DMS53 treated with DMSO at 0.1 percent for 48 hours (cell line): ENCODE measurements at regions not wholly inside any gene's neighbourhood (a gene's known extent, or its start where the extent isn't known, plus 50 kb on each side); places are given as distances from the start of the nearest gene placed in this dataset.

Source experiments
- DNase-seq: peaks from one replicate; lab custom pipeline; 2025; ENCODE audit not compliant: unreplicated experiment; lab: John Stamatoyannopoulos, UW

DNA sequence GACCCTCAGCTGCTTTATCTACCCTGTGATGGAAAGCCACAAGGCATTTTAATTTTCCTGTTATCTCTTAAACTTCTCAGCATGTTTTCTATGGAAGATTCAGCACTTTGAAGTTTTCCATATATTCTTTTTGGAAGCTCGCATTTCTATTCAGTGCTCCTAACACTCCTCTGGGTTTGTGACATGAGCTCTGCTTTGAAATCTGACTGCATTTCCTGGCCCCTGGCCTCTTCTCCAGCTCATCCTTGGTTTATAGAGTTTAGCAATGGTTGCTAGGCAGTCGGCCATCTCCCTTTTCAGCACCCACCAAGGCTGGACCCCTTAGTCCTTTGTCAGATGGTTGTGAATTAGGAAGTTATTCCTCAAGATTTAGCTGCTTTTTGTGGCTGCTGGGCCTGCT lies 150.6 kb downstream of the KCNA5 start:
- no peak for DNase-seq

DNA sequence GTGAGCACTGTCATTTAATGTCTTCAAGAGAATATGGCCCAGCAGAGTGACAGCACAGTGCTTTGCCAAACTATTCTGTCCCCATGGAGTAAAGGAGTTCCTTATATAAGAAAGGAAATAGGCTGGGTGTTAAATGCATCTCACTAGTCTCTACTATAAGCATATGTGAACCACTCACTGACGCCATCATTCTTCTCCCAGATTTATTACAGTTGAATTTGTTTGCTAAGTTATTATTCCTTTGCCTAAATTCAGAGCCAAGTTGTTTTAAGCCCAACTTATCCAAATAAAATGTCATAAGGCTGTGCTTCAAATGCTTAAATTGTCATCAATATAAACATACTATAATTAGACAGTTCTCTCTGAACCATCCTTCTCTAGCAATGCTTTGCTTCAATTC lies 151.6 kb downstream of the KCNA5 start:
- no peak for DNase-seq

DNA sequence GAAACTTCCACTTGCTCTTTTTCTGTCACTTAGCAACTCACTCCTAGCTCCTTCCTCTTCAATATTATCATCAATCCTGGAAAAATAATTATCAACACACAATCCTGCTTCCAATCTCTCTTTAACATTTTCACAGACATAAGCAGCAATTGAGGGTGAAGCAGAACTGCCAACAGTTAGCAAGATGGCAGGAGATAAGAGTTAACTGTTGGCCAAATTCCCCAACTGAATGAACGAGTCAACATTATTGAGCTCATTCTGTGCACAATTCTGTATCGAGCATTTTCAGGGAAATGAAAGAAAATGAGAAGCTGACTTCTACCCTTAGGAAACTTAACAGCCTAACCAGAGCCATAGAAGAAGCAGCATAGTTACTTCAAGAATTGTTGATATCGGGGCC lies 152.0 kb downstream of the KCNA5 start:
- no peak for DNase-seq

DNA sequence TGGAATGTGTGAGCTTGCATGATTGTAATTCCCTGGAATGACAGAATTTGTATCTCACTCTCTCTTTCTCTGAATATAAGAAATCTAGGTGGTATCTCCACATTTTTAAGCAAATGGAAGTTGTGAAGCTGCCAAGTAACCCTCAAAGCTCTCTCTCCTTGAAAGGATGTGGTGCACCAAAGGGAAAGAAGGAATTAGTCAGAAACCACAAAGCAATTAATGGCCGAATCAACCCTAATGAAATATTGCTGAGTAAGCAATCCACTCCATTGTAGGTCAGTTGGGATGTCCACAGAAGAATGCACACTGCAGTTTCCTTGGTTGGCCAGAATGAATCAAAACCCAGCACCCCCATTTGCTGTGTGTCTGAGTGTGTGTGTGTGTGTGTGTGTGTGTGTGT lies 153.5 kb downstream of the KCNA5 start:
- no peak for DNase-seq

DNA sequence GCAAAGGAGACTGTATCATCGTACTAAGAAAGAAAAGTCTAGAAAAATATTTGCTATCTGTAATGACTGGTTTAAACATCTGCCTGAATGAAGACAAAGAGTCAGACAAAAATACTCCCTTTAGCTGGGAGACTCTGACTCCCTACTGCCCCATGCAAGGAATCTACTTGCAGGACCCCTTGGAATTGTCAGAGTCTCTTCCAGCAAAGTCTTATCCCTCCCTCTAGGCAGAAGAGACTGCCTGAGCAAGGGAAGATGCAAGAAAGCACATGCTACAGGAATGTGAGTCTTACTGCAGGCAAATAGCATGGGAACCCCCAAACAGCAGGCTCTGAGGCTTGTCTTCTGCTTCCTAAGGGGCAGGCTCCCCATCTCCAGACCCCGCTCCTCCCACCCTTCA lies 154.0 kb downstream of the KCNA5 start:
- no peak for DNase-seq

DNA sequence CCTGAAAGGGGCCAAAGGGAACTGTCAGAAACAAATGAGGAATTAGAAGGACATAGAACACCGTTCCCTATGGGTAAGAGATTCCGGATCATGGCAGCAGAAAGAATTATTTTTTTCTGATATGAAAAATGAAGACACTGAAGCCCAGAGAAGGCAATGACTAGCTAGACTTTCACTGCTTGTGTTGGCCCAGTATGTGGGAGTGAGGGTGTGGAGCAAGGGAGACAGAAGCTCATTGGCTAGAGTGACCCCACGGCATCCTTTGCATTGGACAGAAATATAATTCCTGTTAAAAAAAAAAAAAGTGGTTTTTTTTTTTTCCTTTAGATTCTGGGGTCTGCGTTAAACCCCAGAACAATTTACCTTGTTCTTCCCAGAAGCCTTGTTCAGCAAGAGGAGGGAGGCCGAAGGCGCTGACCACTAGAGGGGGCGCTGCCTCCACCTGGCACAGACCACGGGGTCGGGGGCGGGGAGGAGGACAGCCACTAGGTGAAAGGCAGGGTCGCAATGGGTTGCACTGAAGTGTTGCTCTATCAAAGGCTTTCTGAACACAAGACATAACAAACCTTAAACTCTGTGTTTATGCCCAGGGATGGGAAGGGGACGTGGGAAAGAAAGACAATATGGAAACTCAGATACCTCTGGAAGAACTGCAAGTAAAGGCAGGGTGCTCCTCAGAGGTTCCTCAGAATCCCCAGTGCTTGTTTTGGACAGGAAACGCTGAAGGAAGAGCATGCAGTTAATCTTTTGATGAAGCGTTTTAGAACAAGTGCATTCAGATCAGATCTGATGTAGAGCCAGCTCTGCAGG lies 156.8 kb downstream of the KCNA5 start:
- peak; percentile 96 for DNase-seq

DNA sequence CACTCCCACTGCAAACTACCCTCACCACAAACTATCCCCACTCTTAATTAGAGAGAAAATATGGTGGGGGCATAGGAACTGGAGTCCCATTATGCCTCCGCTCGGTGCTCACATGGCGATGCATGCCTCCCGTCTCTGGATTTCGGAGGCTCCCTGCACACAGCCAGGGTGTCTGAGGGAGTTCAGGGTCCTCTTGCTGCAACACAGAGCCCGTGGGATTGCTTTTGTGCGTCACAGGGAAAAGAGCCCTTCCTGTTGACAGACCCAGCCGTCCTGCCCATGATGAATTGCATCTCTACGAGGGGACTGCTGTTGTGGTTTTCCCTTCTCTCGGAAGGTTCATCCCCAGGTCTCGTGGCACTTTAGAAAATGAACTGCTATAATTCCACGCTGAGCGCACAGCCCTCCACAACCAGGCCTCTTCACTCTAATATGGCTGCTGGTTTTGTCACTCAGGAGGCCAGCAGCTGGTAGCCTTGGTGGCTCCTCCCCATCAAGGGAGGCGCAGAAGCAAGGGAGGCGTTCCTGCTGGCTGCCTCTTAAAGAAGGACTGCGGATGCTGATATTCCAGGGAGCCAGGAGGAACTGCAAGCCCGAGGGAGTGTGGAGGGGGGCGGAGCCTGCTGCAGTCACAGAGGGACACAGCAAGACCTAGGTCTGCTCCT lies 158.0 kb downstream of the KCNA5 start:
- peak; percentile 99 for DNase-seq

DNA sequence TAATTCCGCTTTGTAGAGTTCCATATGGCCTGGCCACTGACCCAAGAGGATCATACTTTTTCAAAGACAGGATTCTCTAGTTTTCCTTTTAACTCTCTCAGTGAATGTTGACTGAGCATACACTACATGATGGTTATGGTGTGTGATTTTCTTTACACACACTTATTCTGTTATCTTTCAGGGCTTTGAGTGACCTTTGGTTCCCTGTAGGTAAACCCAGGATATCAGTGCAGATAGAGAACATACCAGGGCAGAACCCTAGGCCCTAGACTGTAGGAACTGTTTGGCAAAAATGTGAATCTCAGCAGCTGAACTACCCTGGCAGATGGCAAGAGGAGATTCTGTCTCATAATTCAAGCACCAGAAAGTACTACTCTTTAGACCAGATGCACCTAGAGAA lies 159.6 kb downstream of the KCNA5 start:
- DNase-seq: no peak

DNA sequence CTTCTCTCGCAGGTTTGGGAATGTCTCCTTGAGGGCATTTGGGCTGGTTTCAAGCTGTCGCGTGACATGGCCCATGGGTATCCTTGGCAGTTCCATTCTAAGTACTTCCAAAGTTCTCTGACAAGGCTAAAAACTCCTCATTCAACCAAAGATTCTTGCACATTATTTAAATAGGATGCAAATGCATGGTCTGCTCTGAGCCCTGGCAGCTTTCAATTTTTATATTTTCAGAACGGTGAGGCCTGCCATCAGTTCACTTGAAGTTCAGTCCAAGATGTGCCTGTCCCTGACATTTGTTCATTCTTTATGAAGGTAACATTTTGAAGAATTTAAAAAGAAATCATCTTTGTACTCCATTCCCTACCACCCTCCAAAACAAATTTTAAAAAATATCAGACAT lies 160.0 kb downstream of the KCNA5 start:
- no peak for DNase-seq

DNA sequence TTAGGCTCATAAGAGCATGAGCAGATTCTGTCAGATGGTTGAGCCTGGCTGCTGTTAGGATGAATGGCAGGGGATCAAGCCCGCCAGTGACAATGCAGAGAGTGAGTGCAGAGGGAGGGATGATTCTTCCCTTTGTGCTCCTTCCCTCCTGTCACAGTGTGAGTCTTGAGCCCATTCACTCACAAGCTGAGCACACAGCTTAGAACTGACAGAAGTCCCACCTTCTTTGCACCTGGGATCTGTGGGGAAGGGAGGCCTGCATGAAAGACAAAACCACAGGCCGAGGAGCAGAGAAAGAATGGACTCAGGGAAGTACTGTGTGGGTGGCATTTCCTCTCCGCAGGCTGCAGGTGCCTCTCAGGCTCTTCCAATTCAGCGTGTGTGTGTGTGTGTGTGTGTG lies 160.6 kb downstream of the KCNA5 start:
- no peak for DNase-seq

DNA sequence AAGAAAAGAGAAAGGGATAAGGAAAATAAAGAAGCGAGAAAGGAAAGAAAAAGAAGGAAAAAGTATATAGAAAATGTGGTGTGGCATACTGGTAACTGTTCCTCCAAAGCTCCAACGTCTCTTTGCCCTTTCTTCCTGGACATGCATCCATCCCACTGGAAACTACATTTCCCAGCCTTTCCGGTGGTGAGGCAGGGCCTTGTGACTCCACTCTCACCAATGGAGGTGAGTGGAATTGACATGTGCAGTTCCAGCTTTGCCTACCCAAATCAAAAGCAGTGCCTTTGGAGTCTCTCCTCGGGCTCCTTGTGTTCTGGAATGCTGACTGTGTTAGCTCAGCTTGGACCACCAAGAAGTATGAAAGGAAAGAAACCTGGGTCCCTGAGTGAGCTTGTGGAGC lies 161.2 kb downstream of the KCNA5 start:
- DNase-seq: no peak

DNA sequence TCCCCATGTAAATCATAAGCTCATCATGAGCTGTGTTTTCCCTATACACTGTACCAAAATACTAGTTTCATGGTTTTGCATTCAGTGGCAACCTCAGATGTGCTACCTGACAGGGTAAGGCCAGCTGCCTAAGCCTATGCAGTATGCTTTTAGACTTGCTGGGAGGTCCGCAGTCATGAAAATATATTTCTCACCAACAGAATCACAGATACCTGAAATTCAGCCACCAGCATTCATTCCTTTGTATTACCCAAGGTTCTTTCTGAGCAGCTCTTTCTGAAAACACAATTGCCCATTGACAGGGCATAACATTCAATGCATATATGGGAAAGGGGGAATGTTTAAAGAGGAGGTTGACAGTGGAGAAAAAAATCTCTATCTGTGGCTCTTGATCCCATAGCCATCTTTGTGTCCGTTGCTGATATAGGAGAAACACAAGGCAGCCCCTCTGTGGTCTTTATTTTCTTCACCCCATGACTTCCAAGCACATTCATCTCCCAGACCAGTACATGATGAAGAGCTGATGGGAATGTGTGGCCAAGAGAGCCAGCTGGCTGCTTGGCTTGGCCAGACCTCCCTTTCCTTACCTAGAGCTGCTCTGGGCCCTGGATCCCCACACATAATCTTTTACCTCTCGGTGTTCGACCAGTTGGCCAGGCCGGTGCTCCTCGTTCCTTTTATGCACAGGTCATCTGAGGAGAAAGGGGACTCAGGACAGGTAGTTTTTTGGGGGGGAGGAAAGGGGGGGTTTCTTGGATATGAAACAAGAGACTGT lies 162.9 kb downstream of the KCNA5 start:
- DNase-seq: no peak

DNA sequence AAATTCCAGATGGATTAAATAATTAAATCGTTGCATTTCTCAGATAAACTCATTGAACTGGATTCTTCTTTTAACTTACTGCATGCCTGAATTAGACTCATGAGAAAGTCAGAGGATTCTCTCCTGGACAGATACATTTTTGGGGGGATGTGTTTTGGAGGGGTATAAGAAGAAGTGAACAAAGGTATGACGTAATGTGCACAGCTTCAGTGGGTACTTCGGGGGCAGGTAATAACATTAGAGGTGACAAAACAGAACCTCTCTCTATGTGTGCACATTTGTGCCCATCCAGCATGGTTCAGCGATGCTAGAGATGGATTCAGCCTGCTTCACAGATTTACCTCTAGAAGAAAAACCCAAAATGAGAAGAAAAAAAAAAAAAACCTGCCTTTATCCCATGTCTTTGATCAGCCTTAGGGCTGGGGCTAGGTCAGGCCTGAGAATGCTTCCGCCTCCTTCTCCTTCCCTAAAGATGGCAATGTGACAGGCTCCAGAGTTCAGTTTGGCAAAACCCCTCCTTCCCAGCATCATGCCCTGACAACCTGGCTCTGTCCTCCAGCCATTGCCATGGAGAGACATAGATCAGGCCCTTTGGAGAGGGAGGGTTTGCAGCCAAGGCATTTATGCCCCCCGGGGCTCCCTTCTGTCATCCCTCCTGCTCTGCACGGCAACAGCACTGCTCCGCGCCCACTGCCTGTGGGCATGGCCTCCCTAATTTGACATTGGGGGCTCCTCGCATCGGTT lies 166.7 kb downstream of the KCNA5 start:
- no peak for DNase-seq

DNA sequence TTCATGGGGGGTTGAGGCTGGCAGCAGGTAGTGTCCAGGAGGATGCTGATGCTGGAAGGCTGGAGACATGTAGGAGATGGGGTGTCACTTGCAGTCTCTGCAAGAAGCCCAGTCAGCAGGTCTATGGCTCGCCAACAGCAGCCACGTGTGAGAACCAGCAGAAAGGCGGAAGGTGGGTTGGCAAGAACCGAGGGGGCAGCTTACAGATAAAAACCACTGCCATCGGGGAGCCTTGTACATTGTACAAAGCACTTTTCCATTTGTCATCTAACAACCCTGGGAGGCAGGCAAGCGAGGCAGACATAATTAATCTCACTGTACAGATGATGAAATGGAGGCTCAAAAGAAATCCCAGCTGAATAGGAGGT lies 167.2 kb downstream of the KCNA5 start:
- no peak for DNase-seq

DNA sequence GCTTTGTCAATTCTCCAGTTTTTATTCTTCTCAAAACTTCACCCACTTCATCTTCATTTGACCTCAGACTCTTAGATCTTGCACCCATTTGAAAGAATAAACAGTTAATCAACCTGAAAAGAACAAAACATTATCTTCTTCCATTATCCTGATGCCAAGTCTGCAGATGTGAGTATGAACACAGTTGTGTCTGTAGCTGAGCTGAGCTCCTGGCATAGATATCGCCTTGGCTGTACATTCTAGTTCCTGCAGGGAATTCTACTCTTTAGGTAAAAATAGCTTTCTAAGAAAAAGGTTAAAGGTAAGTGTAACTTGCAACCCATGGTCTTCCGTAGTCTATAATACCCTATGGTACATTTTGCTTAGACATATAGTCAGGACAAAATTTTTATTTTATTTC lies 169.7 kb downstream of the KCNA5 start:
- no peak for DNase-seq

DNA sequence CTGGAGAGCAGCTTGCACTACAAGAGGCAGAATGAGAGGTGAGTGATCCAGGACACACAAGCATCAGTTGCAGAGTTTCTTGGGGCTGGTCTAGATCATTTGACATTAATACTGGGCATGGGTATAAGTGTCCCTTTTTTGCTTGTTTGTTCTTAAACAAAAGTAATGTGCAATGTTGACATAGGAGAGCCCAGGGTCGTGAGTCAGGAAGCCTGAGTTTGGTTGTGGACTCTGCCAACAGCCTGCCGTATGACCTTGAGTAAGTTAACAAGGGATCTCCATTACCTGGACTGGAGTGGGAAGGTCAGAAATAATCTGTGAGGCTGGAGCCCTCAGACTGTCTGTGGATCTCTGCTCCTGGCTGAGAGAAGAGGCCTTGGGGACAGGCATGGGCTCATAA lies 170.3 kb downstream of the KCNA5 start:
- no peak for DNase-seq

DNA sequence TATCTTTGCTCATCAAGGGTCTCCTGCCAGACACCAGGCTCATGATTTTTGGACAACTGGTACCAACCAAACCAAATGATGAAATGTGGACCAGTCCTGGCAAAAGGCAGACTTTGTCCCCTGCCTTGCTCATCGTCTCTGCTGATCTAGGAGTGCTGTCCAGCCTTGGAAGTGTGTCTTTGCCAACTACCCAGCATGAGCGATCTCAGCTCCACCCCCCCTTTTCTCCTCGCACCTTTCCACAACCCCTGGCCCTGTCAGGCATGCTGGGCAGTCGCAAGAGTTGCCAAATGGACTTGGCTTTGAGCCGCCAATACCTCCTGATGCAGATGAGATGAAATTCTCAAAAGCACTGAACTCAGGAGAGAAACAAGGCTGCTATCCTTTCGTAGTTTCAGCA lies 174.3 kb downstream of the KCNA5 start:
- no peak for DNase-seq

DNA sequence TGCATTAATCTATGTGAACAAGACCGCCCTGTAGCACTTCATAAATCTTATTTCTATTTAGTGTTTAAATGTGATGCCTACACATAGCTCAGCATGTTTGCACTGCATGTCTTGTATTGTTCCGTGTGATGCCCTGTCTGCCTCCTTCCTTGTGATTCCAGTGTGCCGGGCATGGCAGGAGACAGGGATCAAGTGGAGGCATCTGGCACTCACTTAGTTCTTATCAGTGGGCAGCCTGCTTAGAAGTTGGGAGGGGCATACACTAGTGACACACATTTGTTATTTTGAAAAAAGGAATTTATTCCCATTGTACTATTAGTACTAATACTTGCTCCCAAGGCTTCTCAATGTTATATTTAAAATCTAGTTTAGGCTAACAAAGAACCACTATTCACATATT lies 176.4 kb downstream of the KCNA5 start:
- DNase-seq: no peak

DNA sequence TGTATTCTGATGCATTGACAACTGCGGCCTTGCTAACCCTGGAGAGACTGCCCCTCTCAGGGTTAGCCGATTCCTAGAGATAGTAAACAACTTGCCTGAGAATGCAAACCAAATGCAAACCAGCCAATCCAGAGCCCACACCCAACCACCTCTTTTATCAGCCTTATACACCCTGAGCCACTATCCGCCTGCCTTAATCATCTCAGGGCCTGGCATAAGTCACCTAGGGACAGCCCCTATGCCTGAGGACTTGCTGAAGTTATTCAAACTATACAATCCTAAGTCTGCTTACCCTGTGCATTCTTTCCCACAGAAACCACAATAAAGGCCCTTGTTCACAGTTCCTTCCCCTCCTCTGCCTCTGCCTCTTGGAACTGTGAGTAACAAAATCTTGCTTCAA lies 177.2 kb downstream of the KCNA5 start:
- DNase-seq: no peak

DNA sequence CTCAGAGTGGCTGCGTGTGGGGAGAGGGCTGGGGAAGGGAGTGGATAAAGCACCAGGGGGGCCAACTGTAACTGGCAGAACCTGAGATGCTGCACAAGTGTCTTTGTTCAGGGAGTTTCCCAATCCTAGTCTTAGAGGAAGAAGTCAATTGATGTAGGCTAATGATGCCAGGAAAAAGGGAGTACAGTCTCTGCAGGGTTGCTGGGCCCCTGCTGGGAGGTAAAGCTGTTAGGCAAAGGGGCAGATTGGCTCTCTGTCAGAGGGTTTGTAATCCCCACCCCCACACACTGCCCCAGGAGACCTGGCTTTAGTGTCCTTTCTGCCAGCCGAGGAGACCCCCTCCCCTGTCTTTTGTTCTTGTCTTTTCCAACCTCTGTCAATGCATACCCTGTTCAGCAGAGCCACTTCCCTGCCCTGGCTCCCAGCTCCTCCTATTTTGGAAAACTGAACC lies 178.4 kb downstream of the KCNA5 start:
- DNase-seq: no peak

DNA sequence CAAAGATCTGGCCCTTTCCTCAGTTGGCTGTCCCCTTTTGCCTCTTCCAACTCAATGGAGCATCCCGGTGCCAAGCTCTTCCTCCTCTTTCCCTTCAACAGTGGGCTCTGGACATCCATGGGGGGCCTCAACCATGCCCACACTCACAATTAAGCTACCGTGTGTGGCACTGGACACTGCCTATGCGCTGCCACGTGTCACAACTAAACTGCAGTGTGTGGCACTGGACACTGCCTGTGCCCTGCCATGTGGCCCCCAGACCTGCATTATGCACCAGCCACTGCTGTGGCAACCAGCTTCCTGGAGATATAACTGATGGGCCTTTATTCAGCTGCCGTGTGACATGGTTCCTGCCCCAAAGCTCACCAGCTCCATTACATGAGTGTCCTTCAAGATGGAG lies 179.1 kb downstream of the KCNA5 start:
- no peak for DNase-seq
